HCEC 1CT (cell line): ENCODE measurements at regions not wholly inside any gene's neighbourhood (a gene's known extent, or its start where the extent isn't known, plus 50 kb on each side); places are given as distances from the start of the nearest gene placed in this dataset.
"Not testable (repeated sequence)": the region's sequence is repeated elsewhere in the genome, so short reads cannot be mapped to it uniquely, and the experiment has no call there.

Experiments
- DNase-seq: peaks from one replicate; pipeline ENCODE4 v3.0.0-alpha.2; 2017

- DNase-seq = no peak
These were observed 51.1 kb upstream of the ROPN1 start for GRCh38 chr3:124043023-124043422.

- no peak for DNase-seq
These were observed 53.0 kb upstream of the ROPN1 start for GRCh38 chr3:124044956-124045355.

- no peak for DNase-seq
These were observed 57.3 kb upstream of the ROPN1 start for GRCh38 chr3:124048967-124049798.

GRCh38 chr3:124051636-124052035, 59.7 kb upstream of the ROPN1 start:
- DNase-seq = no peak

GRCh38 chr3:124053871-124054270, 61.9 kb upstream of the ROPN1 start:
- DNase-seq = no peak

DNA sequence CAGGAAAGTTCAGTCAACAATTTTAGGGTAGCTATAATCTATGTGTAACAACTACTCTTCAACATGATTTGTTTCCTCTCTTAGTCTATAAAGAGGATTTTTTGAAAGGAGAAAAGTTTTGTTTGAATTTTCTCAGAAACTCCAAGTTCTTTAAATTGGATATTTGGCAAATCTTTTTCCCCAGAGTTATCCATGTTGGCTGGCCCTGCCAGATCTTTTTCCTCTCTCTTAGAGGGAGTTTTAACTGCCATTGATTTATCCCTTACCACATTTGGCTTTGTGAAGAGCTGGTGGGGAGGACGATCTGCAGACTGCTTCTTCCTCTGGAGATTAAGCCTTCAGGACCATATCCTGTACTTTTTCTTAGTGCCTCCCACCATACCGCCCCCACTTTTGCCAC, 64.9 kb upstream of the ROPN1 start:
- DNase-seq = no peak

DNA sequence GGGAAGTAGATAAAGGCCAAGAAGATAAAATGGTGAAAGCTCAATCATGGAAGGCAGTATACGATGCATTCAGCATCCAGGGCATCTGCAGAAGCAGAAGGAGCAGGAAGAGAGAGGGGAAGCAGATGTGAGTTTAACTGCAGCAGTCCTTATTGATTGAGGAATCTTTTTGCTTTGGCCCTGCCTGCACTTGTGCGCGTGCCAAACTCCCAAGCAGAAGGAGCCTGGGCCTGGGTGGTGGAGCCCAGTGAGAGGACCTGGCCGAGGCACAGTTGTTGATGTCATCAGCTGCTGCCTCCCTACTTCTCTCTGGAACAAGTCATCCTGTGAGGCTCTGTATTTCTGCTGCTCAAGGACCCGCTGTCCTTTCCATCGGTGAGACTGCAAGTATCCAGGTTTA, 65.5 kb upstream of the ROPN1 start:
- DNase-seq = no peak

DNA sequence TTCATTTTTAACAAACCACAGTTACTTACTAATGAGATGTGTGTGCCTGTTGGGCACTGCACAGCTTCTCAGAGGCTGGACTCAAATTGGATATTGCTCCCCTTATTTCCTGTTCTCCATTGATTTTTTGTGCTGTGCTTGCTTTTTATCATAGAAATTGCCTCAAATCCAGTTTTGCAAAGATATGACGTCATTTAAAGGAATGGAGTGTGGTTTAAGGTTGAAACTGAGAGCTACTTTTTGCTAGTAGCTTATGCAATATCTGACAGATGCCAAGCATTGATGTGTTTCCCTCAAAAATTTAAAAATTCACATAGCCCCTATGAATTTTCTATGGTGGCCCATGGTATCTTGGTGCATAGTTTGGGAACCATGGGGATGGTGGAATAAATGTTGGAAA, 67.7 kb upstream of the ROPN1 start:
- DNase-seq = no peak

DNA sequence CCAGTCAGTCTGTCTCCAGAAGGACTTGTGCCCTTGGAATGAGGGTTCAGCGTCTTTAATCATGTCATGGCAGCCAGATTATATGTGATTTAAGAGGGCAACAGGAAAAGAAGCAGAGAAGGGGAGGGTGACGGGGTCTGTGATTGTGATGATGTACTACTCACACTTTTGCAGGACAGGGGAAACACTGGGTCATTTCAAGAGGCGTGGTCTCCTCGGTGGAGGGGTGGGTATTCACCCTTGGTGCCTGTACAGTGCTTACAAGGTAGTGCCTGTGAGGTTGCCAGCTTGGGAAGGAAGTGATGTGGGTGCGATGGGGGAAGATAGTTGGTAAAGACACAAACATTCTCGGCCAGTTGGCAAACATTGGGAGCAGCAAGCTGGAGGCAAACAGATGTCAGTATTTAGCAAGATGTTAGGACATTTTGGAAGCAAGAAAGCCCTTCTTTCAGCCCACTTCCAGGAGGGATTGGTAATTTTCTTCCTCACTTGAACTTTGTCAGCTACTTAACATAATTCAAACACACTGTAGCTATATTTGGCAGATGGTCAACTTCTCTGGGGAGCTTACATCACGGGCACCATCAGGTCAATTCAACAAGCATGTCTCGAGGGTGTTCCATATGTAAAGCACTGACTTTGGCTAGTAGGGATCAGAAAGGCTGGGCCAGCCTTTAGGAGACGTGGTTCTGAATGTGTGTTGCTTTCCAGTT, 71.4 kb upstream of the ROPN1 start:
- DNase-seq = no peak

GRCh38 chr3:124064050-124064449, 72.1 kb upstream of the ROPN1 start:
- no peak for DNase-seq

DNA sequence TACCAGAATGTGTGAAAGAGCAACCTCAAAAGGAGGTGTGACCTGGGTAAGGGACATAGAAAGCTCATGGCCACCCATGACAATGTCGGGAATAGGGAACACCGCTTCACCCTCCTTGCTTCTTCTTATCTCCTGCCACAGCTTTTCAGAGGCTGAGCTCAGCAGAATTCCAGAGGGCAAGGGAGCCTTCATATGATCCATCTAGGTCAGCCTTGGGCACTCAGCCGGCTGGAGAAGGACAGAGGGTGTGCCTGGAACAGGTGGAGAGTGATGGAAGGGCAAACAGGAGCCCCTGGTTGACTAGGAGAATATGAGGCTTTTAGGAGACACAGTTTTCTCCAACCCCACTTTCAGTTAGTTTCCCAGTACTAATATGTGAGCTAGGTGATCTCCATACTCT, 74.6 kb upstream of the ROPN1 start:
- DNase-seq = not testable (repeated sequence)

DNA sequence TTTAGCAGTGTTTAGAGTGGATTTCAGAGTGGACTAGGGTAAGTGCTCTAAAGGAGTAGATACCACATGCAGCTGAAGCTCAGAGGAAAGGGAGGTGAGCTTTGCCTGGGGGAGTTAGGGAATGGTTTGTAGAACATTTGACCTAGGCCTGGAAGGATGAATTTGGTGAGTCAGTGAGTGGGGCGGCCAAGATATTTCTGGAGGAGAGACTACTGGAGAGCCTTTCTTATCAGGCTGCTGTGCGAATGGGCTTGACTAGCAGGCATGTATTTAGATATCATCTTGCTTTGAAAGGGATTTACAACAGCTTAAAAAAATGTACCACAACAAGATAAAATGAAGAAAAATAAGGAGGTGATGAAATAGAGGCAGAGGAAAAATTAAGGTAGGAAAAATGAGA, 77.8 kb upstream of the ROPN1 start:
- not testable (repeated sequence) for DNase-seq

- not testable (repeated sequence) for DNase-seq
These were observed 83.2 kb upstream of the ROPN1 start for GRCh38 chr3:124075090-124075489.

GRCh38 chr3:124075753-124076152, 83.8 kb upstream of the ROPN1 start:
- no peak for DNase-seq

GRCh38 chr3:124076235-124076634, 84.3 kb upstream of the ROPN1 start:
- DNase-seq = no peak

DNA sequence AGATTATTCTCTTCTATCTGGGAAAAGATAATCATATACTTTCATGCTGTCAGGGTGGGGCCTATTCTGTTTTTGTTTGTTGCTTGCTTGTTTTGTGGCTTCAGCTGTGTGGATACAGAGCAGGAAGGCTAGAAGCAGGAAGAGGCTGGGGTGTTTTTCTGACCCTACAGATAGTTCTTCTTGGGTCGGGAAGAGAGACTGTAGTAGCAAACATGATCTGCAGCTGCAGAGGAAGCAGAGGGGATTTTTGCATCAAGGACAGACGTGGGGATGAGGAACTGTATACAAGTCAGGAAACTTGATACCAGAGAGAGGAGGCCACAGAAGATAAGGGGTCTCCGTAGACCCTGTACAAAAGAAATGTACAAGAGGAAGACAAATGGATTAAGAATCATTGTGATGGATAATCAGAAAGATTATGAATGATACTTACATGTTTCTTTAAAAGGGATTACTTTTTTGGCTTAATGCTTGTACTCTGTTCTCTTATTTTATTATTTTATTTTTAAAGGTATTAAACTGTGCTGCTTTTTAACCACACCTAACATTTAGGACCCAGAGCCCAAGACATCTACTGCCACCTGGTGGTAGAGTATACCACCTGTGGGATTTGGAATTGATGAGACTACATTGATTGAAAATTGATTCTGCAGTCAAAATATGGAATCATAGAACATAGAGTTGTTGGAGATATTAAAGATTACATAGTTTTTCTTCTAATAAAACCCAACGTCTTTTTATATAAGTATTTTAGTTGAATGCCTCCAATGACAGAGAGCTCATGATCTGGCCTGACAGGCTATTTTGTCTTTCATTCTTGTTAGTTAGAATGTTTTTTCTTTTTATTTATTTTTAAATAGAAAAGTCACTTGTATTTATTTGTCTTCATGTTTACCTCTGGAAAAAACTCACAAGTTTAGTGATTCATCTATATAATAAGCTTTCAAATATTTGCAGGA, 87.3 kb upstream of the ROPN1 start:
- DNase-seq = peak; percentile 30

GRCh38 chr3:124079912-124080276, 88.0 kb upstream of the ROPN1 start:
- DNase-seq = no peak

- no peak for DNase-seq
These were observed 90.4 kb upstream of the ROPN1 start for GRCh38 chr3:124082343-124082742.

DNA sequence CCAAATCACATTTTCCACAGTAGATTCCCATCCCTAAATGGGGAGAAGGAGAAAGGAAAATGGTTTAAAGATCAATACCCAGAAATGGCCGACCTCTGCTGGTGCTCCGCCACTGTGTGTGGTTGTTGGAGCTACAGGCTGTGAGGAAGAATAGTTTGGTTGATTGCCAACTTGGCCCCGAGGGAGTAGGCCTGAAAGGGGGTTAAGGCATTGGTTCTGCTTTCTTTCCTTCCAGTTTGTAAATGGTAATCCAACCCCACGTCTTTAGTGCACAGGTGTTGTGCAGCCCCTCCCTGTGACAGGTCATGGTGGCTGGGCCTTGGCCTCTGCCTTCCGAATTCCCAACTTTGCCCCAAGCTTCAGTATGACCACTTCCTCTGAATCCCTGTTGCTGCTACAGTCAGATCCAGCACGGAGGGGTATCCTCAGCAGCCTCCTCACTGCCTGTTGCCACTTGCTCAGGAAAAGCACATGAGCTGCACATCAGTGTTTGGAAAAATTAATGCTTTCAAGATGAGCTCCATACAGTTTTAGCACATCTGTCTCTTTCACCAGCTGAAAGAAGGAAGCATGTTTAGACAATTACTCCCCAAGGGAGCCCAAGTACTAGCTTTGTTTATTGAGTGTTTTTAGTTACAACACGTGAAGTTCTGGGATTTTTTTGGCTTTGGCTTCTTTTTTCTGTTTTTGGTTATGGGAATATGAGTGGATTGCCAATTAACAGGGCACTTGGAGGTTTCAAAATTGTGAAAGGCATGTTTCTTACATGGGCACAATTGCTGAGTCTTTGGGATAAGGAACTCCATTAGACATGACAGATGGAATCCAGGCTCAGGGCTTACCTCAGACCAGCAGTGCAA, 92.3 kb upstream of the ROPN1 start:
- DNase-seq = no peak

DNA sequence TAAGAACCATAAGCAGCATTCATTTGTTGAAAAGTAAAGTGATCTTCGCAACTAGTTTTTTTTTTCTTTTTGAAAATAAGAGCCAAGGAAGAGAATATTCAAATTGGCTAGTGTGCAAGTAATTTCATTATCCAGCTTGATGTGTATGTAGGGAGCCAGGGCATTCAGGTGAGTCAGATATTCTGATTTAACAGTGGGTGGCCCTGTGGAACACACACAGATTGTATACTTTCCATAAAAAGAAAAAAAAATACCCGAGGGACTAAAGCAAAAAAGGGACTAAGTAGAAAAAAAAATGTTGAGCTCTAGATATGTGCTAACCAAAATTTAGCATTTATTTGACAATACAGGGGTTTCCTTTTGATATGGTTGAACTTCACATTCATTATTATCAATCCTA, 96.9 kb upstream of the ROPN1 start:
- no peak for DNase-seq

DNA sequence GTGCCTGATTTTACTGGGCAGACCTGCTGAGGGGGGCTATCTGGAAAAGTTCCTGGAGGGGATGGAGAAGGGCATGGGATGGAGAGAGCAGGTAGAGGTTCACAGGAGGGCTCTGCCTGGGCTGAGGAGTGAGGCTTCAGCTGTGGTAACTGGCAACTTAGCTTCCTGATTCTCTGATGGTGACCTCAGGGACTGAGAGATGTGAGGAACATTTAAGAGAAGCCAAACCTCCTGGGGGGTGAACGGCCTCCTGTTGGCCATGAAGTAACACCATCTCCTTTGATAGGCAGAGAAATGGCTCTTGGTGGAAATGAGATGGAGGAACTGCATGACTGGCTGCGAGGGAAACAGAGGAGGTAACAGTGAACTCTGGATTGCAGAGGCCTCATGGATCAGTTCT, 97.3 kb upstream of the ROPN1 start:
- no peak for DNase-seq

DNA sequence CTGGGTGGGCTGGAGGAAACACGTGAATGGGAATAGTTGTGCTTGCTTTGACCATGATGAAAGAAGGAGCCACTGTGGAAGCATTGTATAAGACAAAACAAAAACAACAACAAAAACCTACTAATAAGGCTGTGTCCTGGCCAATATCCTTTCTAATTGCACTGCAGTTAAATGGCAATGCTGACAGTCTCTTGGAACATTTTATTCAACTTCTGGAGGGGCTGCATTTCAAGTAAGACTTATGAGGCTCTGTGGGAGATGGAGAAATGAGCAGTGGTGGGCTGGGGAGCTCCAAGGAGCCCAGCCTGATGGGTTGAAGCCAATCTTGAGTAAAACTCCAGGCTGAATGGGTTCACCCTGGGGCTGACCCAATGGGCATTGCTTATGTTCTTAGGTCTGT, 99.8 kb upstream of the ROPN1 start:
- no peak for DNase-seq
